Left ventricle myocardium inferior (tissue), 1 donor: ENCODE measurements at regions not wholly inside any gene's neighbourhood (a gene's known extent, or its start where the extent isn't known, plus 50 kb on each side); places are given as distances from the start of the nearest gene placed in this dataset.

Experiments used
- DNase-seq: peaks from one replicate; pipeline ENCODE4 v3.0.0-alpha.2; 2020
- H3K27ac ChIP-seq: fragments of 200-600 bp; replicated peaks from 2 replicates; pipeline ENCODE4 v1.8.0; 2021
- H3K27me3 ChIP-seq: fragments of 200-600 bp; 2 replicates; pipeline ENCODE4 v1.8.0; 2021; ENCODE audit warnings: low read depth
- H3K36me3 ChIP-seq: fragments of 200-600 bp; 2 replicates; pipeline ENCODE4 v1.8.0; 2021
- H3K4me1 ChIP-seq: fragments of 200-600 bp; 2 replicates; pipeline ENCODE4 v1.8.0; 2021
- H3K4me3 ChIP-seq: fragments of 200-600 bp; 2 replicates; pipeline ENCODE4 v1.8.0; 2021; ENCODE audit warnings: mild to moderate bottlenecking, moderate library complexity
- H3K9me3 ChIP-seq: fragments of 200-600 bp; replicated peaks from 2 replicates; pipeline ENCODE4 v1.8.0; 2021
- CTCF ChIP-seq: fragments of 200-600 bp; IDR thresholded peaks from 2 replicates; pipeline ENCODE4 v1.8.0; 2021; ENCODE audit warnings: antibody characterized with exemption, mild to moderate bottlenecking, borderline replicate concordance
- intact Hi-C: fragments of 100-400 bp; cut with micrococcal nuclease; formaldehyde crosslinking; loops from one replicate; pipeline ENCODE4 v1.11.0; 2022
- donor health status: DM: no; HTN: yes; CAD: no; lungs with severe emphysema.

- Histone ChIP-seq H3K27ac (no peak overlapping the region), H3K9me3 (no peaks in the 10 kb centered on the region), H3K4me1 (no peaks in the 10 kb centered on the region), H3K4me3 (no peak overlapping the region), H3K36me3 (no peaks in the 10 kb centered on the region), H3K27me3 (peaks cover 75% of the 10 kb centered on the region)
- no peak for DNase-seq
- no peak for TF ChIP-seq CTCF
- intact Hi-C loops: no loop called here
Observed at GRCh38 chr2:3066831-3067230, 310.8 kb downstream of the EIPR1 start.

- no peak overlapping the region for H3K27ac ChIP-seq
- H3K9me3 ChIP-seq: no peaks in the 10 kb centered on the region
- intact Hi-C loops: no loop called here
- H3K4me1 ChIP-seq: no peaks in the 10 kb centered on the region
- no peaks in the 10 kb centered on the region for H3K36me3 ChIP-seq
- peaks cover 74% of the 10 kb centered on the region for H3K27me3 ChIP-seq
- no peak for TF ChIP-seq CTCF
- DNase-seq: no peak
- H3K4me3 ChIP-seq: no peak overlapping the region
Observed at GRCh38 chr2:3065928-3066327, 311.7 kb downstream of the EIPR1 start.

GRCh38 chr2:3062476-3063260 lies 314.9 kb downstream of the EIPR1 start:
- Histone ChIP-seq H3K27ac (no peak overlapping the region), H3K27me3 (peaks cover 87% of the 10 kb centered on the region), H3K4me3 (no peak overlapping the region), H3K36me3 (no peaks in the 10 kb centered on the region), H3K9me3 (no peaks in the 10 kb centered on the region), H3K4me1 (no peaks in the 10 kb centered on the region)
- DNase-seq: no peak
- TF ChIP-seq CTCF: no peak
- intact Hi-C loops: no loop called here

GRCh38 chr2:3060049-3060448 lies 317.6 kb downstream of the EIPR1 start:
- H3K27ac ChIP-seq: no peak overlapping the region
- intact Hi-C loops: no loop called here
- peaks cover 6% of the 10 kb centered on the region for H3K9me3 ChIP-seq
- H3K4me3 ChIP-seq: no peak overlapping the region
- no peak for TF ChIP-seq CTCF
- H3K4me1 ChIP-seq: no peaks in the 10 kb centered on the region
- peaks cover 66% of the 10 kb centered on the region for H3K27me3 ChIP-seq
- DNase-seq: no peak
- H3K36me3 ChIP-seq: no peaks in the 10 kb centered on the region

- Histone ChIP-seq H3K27ac (no peak overlapping the region), H3K27me3 (peaks cover 65% of the 10 kb centered on the region), H3K4me3 (no peak overlapping the region), H3K36me3 (no peaks in the 10 kb centered on the region), H3K9me3 (peaks cover 6% of the 10 kb centered on the region), H3K4me1 (no peaks in the 10 kb centered on the region)
- no peak for TF ChIP-seq CTCF
- intact Hi-C loops: no loop called here
- DNase-seq: no peak
Observed at GRCh38 chr2:3059141-3059925, 318.3 kb downstream of the EIPR1 start.
